ENCODE measurements at regions not wholly inside any gene's neighbourhood (a gene's known extent, or its start where the extent isn't known, plus 50 kb on each side); places are given as distances from the start of the nearest gene placed in this dataset.
"Not testable (repeated sequence)": the region's sequence is repeated elsewhere in the genome, so short reads cannot be mapped to it uniquely, and the experiment has no call there.

- no peak for ATAC-seq
- no peak for DNase-seq (ENCODE audit: low spot score)
- intact Hi-C loops (cut with DNase I): no loop called here
These were observed 232.1 kb upstream of the TENT5A start for GRCh38 chr6:81984599-81984998.

- intact Hi-C loops (cut with DNase I): no loop called here
These were observed 229.3 kb upstream of the TENT5A start for GRCh38 chr6:81981812-81982211.

GRCh38 chr6:81979767-81980166 is 227.3 kb upstream of the TENT5A start:
- DNase-seq (ENCODE audit: low spot score): no peak
- intact Hi-C loops (cut with DNase I): no loop called here
- ATAC-seq: no peak

More at GRCh38 chr6:81981812-81982211, 229.3 kb upstream of the TENT5A start:
- ATAC-seq (no peak), DNase-seq (ENCODE audit: low spot score) (no peak)

- no peak for DNase-seq (ENCODE audit: low spot score)
- intact Hi-C loops (cut with DNase I): no loop called here
- no peak for ATAC-seq
These were observed 226.8 kb upstream of the TENT5A start for GRCh38 chr6:81979329-81979728.

- ATAC-seq (no peak), DNase-seq (ENCODE audit: low spot score) (no peak)
- intact Hi-C loops (cut with DNase I): no loop called here
These were observed 225.7 kb upstream of the TENT5A start for GRCh38 chr6:81978230-81978629.

- DNase-seq (ENCODE audit: low spot score) (no peak), ATAC-seq (no peak)
- intact Hi-C loops (cut with DNase I): no loop called here
These were observed 225.0 kb upstream of the TENT5A start for GRCh38 chr6:81977486-81977885.

GRCh38 chr6:81969814-81970213 is 217.3 kb upstream of the TENT5A start:
- DNase-seq (ENCODE audit: low spot score): no peak
- intact Hi-C loops (cut with DNase I): no loop called here
- no peak for ATAC-seq

GRCh38 chr6:81969011-81969410 is 216.5 kb upstream of the TENT5A start:
- DNase-seq (ENCODE audit: low spot score) (no peak), ATAC-seq (no peak)
- intact Hi-C loops (cut with DNase I): no loop called here

GRCh38 chr6:81966968-81967367 is 214.5 kb upstream of the TENT5A start:
- DNase-seq (ENCODE audit: low spot score) (no peak), ATAC-seq (no peak)
- intact Hi-C loops (cut with DNase I): no loop called here

- no peak for ATAC-seq
- intact Hi-C loops (cut with DNase I): no loop called here
- no peak for DNase-seq (ENCODE audit: low spot score)
These were observed 209.7 kb upstream of the TENT5A start for GRCh38 chr6:81962198-81962597.

- intact Hi-C loops (cut with DNase I): no loop called here
- ATAC-seq: no peak
- DNase-seq (ENCODE audit: low spot score): no peak
These were observed 198.4 kb upstream of the TENT5A start for GRCh38 chr6:81950877-81951276.

GRCh38 chr6:81948861-81949260 is 196.4 kb upstream of the TENT5A start:
- no peak for DNase-seq (ENCODE audit: low spot score)
- ATAC-seq: no peak
- intact Hi-C loops (cut with DNase I): no loop called here

GRCh38 chr6:81948196-81948595 is 195.7 kb upstream of the TENT5A start:
- intact Hi-C loops (cut with DNase I); DNase-seq (ENCODE audit: low spot score); ATAC-seq: not testable (repeated sequence)

- intact Hi-C loops (cut with DNase I): no loop called here
- no peak for DNase-seq (ENCODE audit: low spot score)
- ATAC-seq: no peak
These were observed 192.2 kb upstream of the TENT5A start for GRCh38 chr6:81944661-81945060.

GRCh38 chr6:81942842-81943241 is 190.4 kb upstream of the TENT5A start:
- intact Hi-C loops (cut with DNase I); ATAC-seq; DNase-seq (ENCODE audit: low spot score): not testable (repeated sequence)

- DNase-seq (ENCODE audit: low spot score) (no peak), ATAC-seq (no peak)
- intact Hi-C loops (cut with DNase I): no loop called here
These were observed 189.5 kb upstream of the TENT5A start for GRCh38 chr6:81942067-81942370.

- DNase-seq (ENCODE audit: low spot score): no peak
These were observed 188.0 kb upstream of the TENT5A start for GRCh38 chr6:81940451-81940985.

GRCh38 chr6:81939766-81940165 is 187.3 kb upstream of the TENT5A start:
- ATAC-seq (peak; percentile 42), DNase-seq (ENCODE audit: low spot score) (no peak)
- intact Hi-C loops (cut with DNase I): no loop called here

More at GRCh38 chr6:81940451-81940985, 188.0 kb upstream of the TENT5A start:
- no peak for ATAC-seq
- intact Hi-C loops (cut with DNase I): no loop called here

- no peak for ATAC-seq
- no peak for DNase-seq (ENCODE audit: low spot score)
- intact Hi-C loops (cut with DNase I): no loop called here
These were observed 186.7 kb upstream of the TENT5A start for GRCh38 chr6:81938991-81939732.

- ATAC-seq (peak; percentile 55), DNase-seq (ENCODE audit: low spot score) (no peak)
These were observed 185.8 kb upstream of the TENT5A start for GRCh38 chr6:81938014-81938856.

More at GRCh38 chr6:81938014-81938856, 185.8 kb upstream of the TENT5A start:
- intact Hi-C loops (cut with DNase I): no loop called here
